HG02870 (cell line): ENCODE measurements at regions not wholly inside any gene's neighbourhood (a gene's known extent, or its start where the extent isn't known, plus 50 kb on each side); places are given as distances from the start of the nearest gene placed in this dataset.
"Not testable (repeated sequence)": the region's sequence is repeated elsewhere in the genome, so short reads cannot be mapped to it uniquely, and the experiment has no call there.

Experiments used
- ATAC-seq: cut with Tn5 transposase; IDR thresholded peaks from one replicate; pipeline ENCODE4 v1.9.1; 2021; ENCODE audit warnings: mild to moderate bottlenecking, moderate library complexity; ENCODE audit not compliant: unreplicated experiment

DNA sequence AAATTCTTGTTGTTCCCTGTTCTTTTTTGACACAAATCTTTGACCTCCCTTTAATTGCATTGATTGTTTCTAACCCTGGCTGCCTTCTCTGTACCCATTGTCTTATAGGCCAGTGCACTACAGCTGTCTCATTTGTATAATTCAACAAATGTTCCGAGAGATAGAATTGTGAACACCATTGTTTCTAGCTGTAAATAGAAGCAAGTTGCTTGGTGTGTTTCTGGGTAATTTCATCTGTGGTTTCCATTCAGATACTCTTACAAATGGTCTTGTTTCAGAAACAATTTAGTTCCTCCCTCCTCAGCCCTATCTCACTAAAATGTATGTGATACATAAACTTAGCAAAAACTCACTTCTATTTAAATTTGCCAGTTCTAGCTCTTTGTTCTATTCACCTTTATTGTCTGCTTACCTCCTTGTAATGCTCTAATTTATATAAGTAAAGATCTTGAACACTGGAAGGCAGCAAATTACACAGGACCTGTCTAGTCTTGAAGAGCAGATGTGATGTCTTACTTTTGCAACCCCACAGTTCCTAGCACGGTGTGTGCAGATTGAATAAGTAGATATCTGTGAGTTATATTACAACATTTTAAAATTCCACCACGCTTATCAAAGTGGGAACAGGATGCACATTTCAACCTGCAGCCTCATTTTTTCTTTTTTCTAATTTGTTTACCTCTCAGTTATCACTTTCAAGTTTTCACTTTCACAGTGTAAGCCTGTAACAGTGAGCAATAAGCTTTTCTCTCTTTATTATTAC lies 515.6 kb upstream of the ZP4 start:
- ATAC-seq = no peak

DNA sequence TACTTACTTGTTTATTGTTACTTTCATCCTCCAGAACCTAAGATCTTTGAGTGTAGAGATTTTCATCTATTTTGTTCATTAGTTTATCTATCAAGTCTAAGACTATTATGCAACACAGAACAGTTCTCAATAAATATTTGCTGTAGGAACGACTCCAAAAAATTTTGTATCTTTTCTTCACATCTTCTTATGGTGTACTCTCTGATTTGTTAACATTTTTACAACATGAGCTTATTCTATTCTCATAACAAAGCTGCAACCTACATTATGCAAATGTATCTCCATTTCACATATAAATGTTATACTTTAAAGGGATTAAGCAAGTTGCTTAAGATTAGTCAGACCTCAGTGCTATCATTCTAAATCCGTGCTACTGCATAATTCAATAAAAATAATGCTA lies 514.2 kb upstream of the ZP4 start:
- no peak for ATAC-seq

DNA sequence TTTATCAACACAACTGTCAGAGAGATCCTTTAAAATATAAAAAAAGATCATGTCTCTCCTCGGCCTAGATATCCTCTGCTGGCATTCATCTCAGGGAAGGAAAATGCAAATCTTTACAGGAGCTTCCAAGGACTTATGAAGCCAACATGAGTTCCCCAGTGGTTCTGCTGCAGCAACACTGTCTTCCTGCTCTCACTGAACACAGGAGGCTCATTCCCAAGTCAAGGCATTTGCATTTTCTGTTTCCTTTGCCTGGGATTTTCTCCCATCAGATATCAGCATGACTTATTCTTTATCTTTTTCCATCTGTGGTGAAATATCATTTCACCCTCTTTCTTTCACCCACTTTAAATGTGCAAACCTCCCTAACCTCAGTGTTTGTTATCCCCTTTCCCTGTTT lies 513.8 kb upstream of the ZP4 start:
- no peak for ATAC-seq

DNA sequence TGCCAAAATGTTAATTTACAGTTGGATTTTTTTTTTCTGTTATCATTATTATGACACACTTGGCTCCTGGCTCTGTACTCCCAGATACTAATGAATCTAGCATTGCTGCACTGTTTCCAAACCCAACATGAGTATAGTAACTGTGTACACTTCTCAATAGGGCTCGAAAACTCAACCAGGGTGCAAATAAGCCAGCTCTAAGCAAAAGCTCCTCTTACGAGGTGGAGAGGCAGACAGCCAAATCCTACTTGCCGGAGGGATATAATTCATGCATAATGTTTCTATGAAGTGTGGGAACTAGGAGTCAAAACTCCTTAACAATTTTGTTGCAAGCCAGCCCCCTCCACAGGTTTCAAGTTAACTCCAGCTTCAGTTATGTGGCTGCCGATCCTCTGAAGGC lies 510.4 kb upstream of the ZP4 start:
- no peak for ATAC-seq

DNA sequence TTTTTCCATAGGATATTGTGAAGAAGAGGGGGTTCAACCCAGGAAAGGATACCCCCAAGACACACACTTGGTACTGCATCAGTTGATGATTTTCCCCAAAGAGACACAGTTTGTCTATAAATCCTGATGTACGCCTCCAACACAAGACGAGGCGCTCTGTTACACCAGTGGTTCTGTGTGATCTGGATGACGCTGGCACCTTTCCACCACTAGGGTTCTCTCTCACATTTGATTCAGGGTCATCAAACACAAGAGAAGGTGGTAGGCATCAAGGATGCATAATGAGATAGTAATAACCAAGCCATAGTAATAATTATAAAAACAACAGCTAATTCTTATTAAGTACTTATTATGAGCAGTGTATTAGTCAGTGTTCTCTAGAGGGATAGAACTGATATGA lies 508.8 kb upstream of the ZP4 start:
- no peak for ATAC-seq

DNA sequence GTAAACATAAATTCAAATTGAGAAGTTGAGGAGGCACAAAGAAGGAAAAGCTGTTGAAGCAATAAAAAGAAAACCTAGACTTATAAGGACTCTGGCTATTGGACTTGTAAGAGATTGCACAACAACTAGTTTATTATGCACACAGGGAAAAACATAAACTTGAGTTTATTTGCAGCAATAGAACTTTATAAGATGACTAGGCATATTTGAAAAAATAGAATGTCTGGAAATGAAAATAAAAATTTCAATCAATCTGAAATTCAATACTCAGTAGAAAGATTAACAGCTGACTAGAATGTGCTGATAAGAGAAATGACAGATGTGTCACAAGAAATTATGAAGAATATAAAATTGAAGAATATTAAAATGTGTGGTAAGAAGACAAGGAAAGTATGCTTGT lies 505.4 kb upstream of the ZP4 start:
- no peak for ATAC-seq

DNA sequence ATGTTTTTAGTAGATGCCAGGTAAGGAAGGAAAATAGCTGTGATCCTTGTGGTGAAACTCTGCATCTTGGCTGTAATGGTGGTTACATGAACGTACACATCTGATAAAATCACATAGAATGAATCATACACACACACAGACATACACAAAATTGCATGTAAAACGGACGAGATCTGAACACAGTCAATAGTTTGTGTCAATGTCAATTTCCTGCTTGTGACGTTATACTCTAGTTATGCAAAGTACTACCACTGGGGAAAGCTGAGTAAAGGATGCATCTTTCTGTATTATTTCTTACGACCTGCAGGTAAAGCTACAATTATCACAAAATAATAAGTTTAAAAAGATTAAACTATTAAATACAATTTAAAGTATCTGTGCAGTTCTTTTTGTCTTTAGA lies 493.7 kb upstream of the ZP4 start:
- no peak for ATAC-seq

DNA sequence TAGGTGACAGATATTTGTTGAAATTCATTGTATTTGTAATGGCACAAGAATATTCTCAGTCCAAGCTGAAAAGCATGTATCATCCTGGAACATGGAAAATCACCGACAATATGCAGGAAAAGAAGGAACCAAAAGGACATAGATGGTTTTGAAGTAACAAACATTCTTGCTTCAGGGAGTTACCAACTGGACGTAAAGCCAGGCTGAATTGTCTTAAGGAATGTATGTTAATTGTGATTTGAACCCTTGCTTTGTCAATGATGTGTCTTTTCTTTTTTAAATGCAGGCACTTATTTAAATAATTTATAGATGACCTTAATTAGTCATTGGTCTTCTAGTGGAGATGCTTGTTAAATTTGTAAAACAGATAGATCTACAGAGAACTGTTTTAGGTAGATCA lies 489.4 kb upstream of the ZP4 start:
- ATAC-seq = no peak

DNA sequence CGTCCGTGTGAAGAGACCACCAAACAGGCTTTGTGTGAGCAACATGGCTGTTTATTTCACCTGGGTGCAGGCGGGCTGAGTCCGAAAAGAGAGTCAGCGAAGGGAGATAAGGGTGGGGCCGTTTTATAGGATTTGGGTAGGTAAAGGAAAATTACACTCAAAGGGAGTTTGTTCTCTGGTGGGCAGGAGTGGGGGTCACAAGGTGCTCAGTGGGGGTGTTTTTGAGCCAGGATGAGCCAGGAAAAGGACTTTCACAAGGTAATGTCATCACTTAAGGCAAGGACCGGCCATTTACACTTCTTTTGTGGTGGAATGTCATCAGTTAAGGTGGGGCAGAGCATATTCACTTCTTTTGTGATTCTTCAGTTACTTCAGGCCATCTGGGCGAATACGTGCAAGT lies 488.7 kb upstream of the ZP4 start:
- not testable (repeated sequence) for ATAC-seq

DNA sequence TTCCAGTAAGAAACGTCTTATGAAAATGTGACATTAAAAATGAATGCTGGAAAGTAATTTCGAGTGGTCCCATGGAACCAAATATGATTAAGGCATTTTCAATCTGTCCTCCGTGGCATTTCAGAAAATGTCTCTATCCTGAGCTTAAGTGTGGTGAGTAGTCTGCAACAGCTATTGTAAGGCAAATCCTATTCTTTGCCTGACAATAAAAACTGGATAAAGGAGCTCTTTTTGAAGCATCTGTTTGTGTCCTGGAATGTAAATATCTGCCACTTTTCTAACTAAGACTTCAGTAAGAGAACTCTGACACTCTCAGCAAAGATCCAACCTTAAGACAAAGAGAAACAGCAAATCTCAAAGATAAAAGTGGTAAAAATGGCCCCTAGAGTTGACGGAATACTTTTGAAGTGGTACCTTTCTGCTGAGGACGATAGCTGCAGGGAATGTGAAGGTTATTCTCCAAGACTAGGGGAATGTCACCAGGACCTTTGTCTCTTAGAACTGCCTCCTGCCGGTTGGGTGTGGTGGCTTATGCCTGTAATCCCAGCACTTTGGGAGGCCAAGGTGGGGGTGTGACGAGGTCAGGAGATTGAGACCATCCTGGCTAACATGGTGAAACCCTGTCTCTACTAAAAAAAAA lies 486.7 kb upstream of the ZP4 start:
- no peak for ATAC-seq

DNA sequence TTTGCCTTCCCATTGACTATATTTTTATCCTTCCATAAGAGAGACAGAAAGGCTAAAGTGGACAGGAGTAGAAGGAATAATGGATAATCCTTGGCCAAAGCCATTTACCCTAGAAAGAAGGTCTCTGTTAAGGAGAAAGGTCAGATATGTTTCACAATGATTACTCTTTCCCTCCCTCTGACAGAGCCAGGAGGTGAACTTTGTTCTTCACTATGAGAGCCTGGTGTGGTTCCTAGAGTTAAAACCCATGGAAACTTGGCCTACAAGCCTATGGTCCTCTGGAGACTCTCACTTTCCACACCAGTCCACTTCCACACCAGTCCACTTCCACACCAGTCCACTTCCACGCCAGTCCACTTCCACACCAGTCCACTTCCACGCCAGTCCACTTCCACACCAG lies 479.9 kb upstream of the ZP4 start:
- ATAC-seq = no peak

DNA sequence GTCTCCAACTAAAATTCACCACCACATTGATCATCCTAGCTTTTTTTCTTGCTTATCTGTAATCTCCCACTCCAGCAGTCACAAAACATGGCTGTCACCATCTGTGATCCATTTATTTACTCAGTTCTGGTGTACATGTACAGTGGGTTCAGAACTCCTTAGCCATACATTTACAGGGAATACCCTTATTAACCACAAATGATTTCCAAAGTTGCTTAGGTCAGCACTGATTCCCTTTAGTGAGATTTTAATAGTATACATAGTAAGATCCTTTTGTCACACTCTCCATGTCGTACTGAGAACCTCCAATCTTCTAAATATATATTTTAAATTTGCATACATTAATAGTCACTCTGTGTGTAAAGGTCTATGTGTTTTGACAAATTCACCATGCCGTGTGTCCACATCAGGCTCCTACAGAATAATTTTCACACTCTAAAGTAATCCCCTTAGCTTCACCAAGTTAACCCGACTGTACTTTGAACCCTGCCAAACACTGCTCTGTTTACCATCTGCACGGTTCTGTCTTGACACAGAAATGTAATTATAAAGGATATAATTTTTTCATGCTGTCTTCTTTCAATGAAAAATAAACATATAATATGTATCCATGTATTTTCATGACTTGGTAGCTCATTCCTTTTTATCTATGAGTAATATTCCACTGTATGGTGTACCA lies 473.6 kb upstream of the ZP4 start:
- ATAC-seq = no peak

DNA sequence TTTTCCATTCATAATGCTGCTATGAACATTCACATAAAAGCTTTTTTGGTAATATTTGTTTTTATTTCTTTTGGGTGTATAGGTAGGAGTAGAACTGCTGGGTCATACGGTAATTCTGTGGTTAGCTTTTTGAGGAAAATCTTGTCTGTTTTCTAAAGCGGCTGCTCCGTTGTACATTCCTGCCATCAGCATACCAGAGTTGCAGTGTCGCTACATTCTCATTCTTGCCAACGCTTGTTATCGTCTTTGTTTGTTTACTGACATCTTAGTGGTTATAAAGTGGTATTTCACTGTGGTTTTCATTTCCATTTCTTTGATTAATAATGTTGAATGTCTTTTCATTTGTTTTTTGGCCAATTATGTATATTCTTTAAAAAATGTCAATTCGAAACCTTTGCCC lies 469.8 kb upstream of the ZP4 start:
- ATAC-seq = no peak

DNA sequence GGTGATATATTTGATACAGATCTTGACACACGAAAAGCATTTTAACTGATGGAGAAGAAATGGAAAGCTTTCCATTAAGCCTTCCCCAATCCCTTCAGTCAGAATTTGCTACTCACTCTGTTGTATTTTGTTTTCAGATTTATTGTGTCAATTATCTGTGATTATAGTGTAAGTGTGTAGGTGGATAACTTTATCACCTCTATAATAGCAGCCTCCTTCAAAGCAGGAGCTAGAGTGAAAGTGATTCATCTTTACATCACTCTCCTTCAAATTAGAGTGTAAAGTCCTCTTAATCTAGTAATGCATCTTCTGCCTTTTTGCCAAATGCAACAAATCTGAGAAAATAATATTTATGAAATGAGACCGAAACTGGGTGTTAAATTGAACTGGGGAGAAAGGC lies 459.7 kb upstream of the ZP4 start:
- no peak for ATAC-seq

DNA sequence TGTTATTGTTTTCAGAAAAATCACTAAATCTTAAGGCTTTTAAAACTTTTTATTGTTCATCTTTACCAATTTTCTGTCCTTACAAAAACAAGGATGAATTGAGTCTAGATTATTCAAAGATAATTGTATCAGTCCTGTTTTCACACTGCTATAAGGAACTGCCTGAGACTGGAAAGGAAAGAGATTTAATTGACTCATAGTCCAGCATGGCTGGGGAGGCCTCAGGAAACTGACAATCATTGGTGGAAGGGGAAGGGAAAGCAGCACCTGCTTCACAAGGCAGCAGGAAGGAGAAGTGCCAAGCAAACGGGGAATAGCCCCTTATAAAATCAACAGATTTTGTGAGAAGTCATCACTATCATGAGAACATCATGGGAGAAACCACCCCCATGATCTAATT lies 455.6 kb upstream of the ZP4 start:
- ATAC-seq = no peak

DNA sequence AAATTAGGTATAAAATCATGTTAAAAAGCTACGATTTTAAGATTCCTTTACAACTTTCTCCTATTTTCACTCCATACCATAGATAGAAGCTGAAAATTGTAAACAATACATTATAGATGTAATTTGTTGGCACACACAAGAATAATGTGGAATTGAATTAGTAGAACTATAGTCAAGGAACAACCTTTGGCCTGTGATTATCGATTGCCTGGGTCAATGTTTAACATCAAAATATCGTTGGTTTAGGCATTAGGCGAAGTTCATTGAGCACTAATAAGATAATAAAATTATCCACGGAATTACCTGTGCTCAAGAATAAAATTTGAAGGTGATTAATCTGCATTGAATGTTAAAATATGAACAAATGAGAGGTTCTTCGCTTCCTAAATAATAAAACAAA lies 455.1 kb upstream of the ZP4 start:
- no peak for ATAC-seq

DNA sequence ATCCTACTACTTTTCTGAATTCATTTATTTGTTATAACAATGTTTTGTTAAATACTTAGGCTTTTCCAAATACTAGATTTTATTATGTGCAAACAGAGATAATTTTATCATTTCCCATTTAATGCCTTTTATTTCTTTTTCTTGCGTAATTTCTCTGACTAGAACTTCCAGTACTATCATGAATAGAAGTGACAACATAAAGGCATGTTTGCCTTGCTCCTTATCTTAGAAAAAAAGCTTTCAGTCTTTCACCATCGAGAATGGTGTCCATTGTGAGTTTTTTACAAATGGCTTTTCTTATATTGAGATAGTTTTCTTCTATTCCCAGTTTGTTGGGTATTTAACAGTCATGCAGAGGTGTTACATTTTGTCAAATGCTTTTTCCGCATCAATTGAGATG lies 453.1 kb upstream of the ZP4 start:
- no peak for ATAC-seq

DNA sequence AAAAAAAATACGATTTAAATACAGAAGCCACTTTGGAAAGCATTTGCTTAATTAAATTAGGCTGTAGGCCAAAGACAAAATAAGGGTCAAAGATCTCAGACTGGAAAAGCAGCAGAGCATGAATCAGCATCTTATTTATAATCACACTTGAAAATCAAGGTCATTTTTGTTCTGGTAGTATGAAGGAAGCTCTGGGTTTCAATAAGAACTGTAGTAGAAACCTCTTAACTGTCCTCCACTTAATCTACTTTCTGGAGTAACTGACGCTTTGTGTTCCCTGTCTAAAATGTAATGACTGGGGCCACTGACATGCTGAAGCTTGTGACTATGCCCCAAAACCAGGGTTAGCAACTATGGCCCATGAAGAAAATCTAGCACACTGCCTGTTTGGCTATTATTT lies 450.7 kb upstream of the ZP4 start:
- no peak for ATAC-seq

DNA sequence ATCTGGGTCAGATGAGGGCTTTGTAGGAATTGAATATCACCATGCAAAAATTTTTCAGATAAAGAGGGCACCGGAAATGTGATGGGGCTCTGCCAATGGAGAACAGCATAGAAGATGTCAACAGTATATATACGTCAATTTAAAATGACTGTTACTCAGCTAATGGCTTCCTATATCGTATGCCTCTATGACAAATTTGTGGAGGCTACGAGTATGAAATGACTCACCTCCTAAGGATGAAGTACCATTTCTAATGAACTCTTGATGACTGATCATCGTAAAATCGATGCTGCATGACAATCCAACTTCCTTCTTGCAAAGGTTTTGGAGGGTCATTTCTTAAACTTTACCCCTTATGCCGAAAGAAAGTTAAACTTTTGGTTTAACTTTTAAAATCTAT lies 450.3 kb upstream of the ZP4 start:
- no peak for ATAC-seq

DNA sequence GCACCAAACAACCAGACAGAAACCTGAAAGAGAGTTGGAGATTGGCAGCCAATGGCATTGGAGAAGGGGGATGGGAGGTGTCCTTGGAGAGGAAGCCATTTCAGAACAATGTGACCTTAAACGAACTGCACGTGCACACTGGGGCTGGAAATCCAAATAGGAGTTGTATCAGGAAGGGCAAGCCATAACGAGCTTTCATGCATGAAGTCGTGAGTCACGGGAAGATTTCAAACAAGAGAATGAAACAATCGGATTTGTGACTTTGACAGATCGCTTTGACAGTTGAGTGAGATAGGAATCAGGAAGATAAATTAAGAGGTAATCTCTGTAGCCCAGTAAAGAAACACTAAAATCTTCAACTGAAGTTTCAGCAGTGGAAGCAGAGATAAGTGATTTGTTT lies 445.8 kb upstream of the ZP4 start:
- no peak for ATAC-seq

DNA sequence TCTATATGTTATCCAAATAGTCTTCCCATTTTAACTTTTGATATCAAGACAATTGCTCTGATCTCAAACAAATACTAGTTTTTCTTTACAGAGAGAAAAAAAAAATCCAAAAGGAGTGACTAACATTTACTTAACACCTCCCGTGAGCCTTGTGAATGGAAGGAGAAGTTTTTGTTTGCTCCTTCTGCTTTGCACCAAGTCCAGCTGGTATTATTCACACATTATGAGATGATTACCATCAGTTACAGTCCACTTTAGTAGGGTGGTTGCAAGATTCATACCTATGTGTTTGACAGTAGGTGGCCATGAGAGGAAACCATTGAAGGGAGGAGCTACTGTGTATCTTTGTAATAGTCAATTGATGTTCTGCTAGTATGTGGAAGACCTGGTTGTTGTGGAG lies 443.4 kb upstream of the ZP4 start:
- ATAC-seq = no peak

DNA sequence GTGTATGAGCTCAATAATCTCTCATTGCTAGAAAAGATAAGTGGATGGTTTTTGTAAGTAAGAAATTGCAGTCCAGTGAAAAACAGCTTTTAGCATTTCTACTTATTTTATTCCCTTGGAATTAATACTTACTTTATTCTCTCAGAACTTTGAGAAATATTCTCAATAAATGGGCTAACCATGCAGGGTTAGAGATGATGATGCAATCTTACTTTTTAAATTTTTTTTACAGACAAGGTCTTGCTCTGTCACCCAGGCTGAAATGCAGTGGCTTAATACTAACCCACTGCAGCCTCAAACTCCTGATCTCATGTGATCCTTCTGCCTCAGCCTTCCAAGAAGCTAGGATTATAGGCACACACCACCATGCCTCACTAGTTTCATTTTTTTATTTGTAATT lies 440.8 kb upstream of the ZP4 start:
- no peak for ATAC-seq
